Endothelial cell (in vitro differentiated cells): ENCODE measurements at regions not wholly inside any gene's neighbourhood (a gene's known extent, or its start where the extent isn't known, plus 50 kb on each side); places are given as distances from the start of the nearest gene placed in this dataset.

Experiments
- DNase-seq: peaks from one replicate; pipeline ENCODE4 v3.0.0; 2021; ENCODE audit warnings: low spot score
- H3K27ac Mint-ChIP-seq: one replicate; pipeline ENCODE4 v1.8.0; 2021; ENCODE audit warnings: mixed read lengths, inconsistent platforms; ENCODE audit not compliant: unreplicated experiment
- H3K27me3 Mint-ChIP-seq: one replicate; pipeline ENCODE4 v1.8.0; 2021; ENCODE audit warnings: mild to moderate bottlenecking, moderate library complexity, mixed read lengths, inconsistent platforms; ENCODE audit not compliant: unreplicated experiment
- H3K36me3 Mint-ChIP-seq: one replicate; pipeline ENCODE4 v1.8.0; 2021; ENCODE audit warnings: mild to moderate bottlenecking, low read depth, mixed read lengths, inconsistent platforms; ENCODE audit not compliant: unreplicated experiment
- H3K4me1 Mint-ChIP-seq: one replicate; pipeline ENCODE4 v1.8.0; 2021; ENCODE audit warnings: mild to moderate bottlenecking, mixed read lengths, inconsistent platforms; ENCODE audit not compliant: unreplicated experiment
- H3K4me3 Mint-ChIP-seq: one replicate; pipeline ENCODE4 v1.8.0; 2021; ENCODE audit warnings: mild to moderate bottlenecking, mixed read lengths, inconsistent platforms; ENCODE audit not compliant: unreplicated experiment
- H3K9me3 Mint-ChIP-seq: one replicate; pipeline ENCODE4 v1.8.0; 2021; ENCODE audit warnings: mixed read lengths, inconsistent platforms; ENCODE audit not compliant: unreplicated experiment
- CTCF ChIP-seq: fragments of 200-600 bp; sonication (generic); IDR thresholded peaks from one replicate; pipeline ENCODE4 v1.5.0; 2021; ENCODE audit warnings: antibody characterized with exemption; ENCODE audit not compliant: unreplicated experiment

- Mint-ChIP-seq H3K9me3 (no peaks in the 10 kb centered on the region), H3K27ac (no peak overlapping the region), H3K27me3 (no peaks in the 10 kb centered on the region), H3K4me1 (no peaks in the 10 kb centered on the region), H3K4me3 (no peak overlapping the region), H3K36me3 (no peaks in the 10 kb centered on the region)
- TF ChIP-seq CTCF: peak; percentile 38
- no peak for DNase-seq
Measured at GRCh38 chr2:194319222-194319992, 1337.6 kb upstream of the SLC39A10 start.

GRCh38 chr2:194314042-194314441, 1343.0 kb upstream of the SLC39A10 start:
- no peak for TF ChIP-seq CTCF
- no peaks in the 10 kb centered on the region for H3K36me3 Mint-ChIP-seq
- no peaks in the 10 kb centered on the region for H3K9me3 Mint-ChIP-seq
- H3K27ac Mint-ChIP-seq: no peak overlapping the region
- H3K4me3 Mint-ChIP-seq: no peak overlapping the region
- no peaks in the 10 kb centered on the region for H3K4me1 Mint-ChIP-seq
- H3K27me3 Mint-ChIP-seq: peaks cover 2% of the 10 kb centered on the region
- no peak for DNase-seq

GRCh38 chr2:194304191-194304590, 1352.8 kb upstream of the SLC39A10 start:
- Mint-ChIP-seq H3K27me3 (no peaks in the 10 kb centered on the region), H3K4me1 (peaks cover 7% of the 10 kb centered on the region), H3K4me3 (no peak overlapping the region), H3K27ac (no peak overlapping the region), H3K9me3 (no peaks in the 10 kb centered on the region), H3K36me3 (no peaks in the 10 kb centered on the region)
- no peak for TF ChIP-seq CTCF
- DNase-seq: no peak

- H3K9me3 Mint-ChIP-seq: no peaks in the 10 kb centered on the region
- TF ChIP-seq CTCF: no peak
- no peak overlapping the region for H3K27ac Mint-ChIP-seq
- DNase-seq: no peak
- H3K4me3 Mint-ChIP-seq: no peak overlapping the region
- peaks cover 7% of the 10 kb centered on the region for H3K4me1 Mint-ChIP-seq
- no peaks in the 10 kb centered on the region for H3K36me3 Mint-ChIP-seq
- H3K27me3 Mint-ChIP-seq: no peaks in the 10 kb centered on the region
Measured at GRCh38 chr2:194301946-194302345, 1355.1 kb upstream of the SLC39A10 start.

- no peak for TF ChIP-seq CTCF
- Mint-ChIP-seq H3K4me3 (no peak overlapping the region), H3K9me3 (no peaks in the 10 kb centered on the region), H3K4me1 (no peaks in the 10 kb centered on the region), H3K27me3 (no peaks in the 10 kb centered on the region), H3K27ac (no peak overlapping the region), H3K36me3 (no peaks in the 10 kb centered on the region)
- DNase-seq: no peak
Measured at GRCh38 chr2:194294156-194294555, 1362.9 kb upstream of the SLC39A10 start.
